HAP-1 (cell line): ENCODE measurements at regions not wholly inside any gene's neighbourhood (a gene's known extent, or its start where the extent isn't known, plus 50 kb on each side); places are given as distances from the start of the nearest gene placed in this dataset.

Experiments used
- DNase-seq, 2 experiments: peaks; one replicate each; pipeline ENCODE4 v3.0.0-alpha.2; 2016 to 2020; ENCODE audit warnings: low spot score in 2 of 2
- H3K27me3 ChIP-seq: fragments of 250-450 bp; sonication (Bioruptor Pico); 2 replicates; pipeline ENCODE4 v1.5.1; 2020; ENCODE audit warnings: low read depth, mild to moderate bottlenecking, moderate library complexity
- H3K36me3 ChIP-seq: fragments of 250-450 bp; sonication (Bioruptor Pico); replicated peaks from 2 replicates; pipeline ENCODE4 v1.5.1; 2020; ENCODE audit warnings: mild to moderate bottlenecking
- H3K4me1 ChIP-seq: fragments of 250-450 bp; sonication (Bioruptor Pico); 2 replicates; pipeline ENCODE4 v1.5.1; 2020; ENCODE audit warnings: mild to moderate bottlenecking
- H3K4me3 ChIP-seq: fragments of 250-450 bp; sonication (Bioruptor Pico); 2 replicates; pipeline ENCODE4 v1.5.1; 2020; ENCODE audit warnings: mild to moderate bottlenecking, moderate library complexity
- H3K9me3 ChIP-seq: fragments of 250-450 bp; sonication (Bioruptor Pico); 2 replicates; pipeline ENCODE4 v1.5.1; 2020; ENCODE audit warnings: mild to moderate bottlenecking, moderate library complexity
- in situ Hi-C: fragments of 300-500 bp; cut with MboI; formaldehyde crosslinking; loops from 3 replicates; pipeline ENCODE4 v1.14.3; 2020; ENCODE audit warnings: low sequenced_read_pairs, inconsistent platforms, mixed read lengths

DNA sequence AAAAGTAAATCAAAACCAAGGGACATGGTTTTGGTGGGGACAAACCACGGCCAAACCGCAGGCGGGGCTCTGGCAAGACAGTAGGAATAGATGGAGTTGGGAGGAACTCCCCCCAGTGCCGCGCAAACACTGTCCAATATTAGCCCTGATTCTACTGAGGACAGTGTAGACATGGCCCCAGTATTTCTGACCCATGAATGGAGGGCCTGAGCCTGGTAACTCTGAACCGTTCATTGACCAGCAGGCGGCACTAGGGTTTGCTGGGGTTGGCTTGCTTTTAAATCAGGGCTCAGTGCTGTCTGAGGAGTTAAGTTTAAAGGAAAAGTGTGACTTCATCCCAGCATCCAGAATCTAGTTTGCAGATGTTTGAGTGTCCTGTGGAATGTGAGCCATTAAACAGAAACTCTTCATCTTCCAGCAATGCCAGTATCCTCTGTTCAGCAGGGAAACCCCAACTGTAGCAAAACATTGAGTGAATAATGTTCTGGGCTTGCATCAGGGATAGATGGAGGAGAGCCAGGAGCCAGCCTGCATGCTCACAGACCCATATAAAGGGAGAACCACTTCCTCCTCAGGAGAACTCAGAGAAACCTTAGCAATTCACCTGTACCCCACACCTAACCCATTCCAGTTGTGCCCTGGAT is 147.4 kb upstream of the PRSS58 start:
- in situ Hi-C loops = no loop called here

DNA sequence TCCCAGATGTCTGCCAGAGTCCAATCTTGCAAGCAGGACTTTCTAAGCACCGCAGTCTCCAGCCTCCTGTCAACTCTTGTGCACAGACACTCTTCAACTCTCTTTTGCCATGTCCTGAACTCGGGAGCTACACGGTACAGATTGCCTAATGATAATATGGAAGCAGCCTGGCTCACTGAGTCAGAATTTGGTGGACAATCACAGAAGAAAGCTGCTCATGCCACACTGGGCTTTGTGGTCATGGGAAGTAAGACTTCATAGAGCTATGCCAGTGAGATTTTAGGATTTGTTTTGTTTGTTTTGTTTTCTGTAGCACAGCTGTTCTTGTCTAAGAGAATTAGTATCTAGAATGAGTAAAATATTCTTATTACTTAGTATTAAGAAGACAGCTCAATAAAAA is 144.1 kb upstream of the PRSS58 start:
- H3K9me3 ChIP-seq = no peaks in the 10 kb centered on the region
- in situ Hi-C loops = no loop called here
- no peak for DNase-seq
- H3K4me3 ChIP-seq = no peak overlapping the region
- no peaks in the 10 kb centered on the region; the same call in 1 of the 2 replicates for H3K27me3 ChIP-seq
- no peaks in the 10 kb centered on the region for H3K4me1 ChIP-seq
- H3K36me3 ChIP-seq = no peaks in the 10 kb centered on the region

More for the DNA sequence above, 147.4 kb upstream of the PRSS58 start:
- H3K9me3 ChIP-seq = no peaks in the 10 kb centered on the region
- DNase-seq = no peak
- no peaks in the 10 kb centered on the region for H3K4me1 ChIP-seq
- H3K27me3 ChIP-seq = no peaks in the 10 kb centered on the region; the same call in 1 of the 2 replicates
- no peak overlapping the region for H3K4me3 ChIP-seq
- no peaks in the 10 kb centered on the region for H3K36me3 ChIP-seq

DNA sequence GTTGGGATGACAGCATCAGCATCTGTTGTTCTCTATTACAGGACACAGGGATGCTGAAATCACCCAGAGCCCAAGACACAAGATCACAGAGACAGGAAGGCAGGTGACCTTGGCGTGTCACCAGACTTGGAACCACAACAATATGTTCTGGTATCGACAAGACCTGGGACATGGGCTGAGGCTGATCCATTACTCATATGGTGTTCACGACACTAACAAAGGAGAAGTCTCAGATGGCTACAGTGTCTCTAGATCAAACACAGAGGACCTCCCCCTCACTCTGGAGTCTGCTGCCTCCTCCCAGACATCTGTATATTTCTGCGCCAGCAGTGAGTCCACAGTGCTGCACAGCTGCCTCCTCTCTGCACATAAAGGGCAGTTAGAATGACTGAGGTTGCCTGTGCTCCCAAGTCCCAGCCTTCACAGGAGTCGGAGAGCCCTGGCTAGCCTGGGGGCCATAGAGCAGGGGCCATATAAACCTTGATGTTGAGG is 142.2 kb upstream of the PRSS58 start:
- no peaks in the 10 kb centered on the region; the same call in 1 of the 2 replicates for H3K27me3 ChIP-seq
- no peak overlapping the region for H3K4me3 ChIP-seq
- in situ Hi-C loops = no loop called here
- no peaks in the 10 kb centered on the region for H3K36me3 ChIP-seq
- no peak for DNase-seq
- H3K4me1 ChIP-seq = no peaks in the 10 kb centered on the region
- H3K9me3 ChIP-seq = no peaks in the 10 kb centered on the region

DNA sequence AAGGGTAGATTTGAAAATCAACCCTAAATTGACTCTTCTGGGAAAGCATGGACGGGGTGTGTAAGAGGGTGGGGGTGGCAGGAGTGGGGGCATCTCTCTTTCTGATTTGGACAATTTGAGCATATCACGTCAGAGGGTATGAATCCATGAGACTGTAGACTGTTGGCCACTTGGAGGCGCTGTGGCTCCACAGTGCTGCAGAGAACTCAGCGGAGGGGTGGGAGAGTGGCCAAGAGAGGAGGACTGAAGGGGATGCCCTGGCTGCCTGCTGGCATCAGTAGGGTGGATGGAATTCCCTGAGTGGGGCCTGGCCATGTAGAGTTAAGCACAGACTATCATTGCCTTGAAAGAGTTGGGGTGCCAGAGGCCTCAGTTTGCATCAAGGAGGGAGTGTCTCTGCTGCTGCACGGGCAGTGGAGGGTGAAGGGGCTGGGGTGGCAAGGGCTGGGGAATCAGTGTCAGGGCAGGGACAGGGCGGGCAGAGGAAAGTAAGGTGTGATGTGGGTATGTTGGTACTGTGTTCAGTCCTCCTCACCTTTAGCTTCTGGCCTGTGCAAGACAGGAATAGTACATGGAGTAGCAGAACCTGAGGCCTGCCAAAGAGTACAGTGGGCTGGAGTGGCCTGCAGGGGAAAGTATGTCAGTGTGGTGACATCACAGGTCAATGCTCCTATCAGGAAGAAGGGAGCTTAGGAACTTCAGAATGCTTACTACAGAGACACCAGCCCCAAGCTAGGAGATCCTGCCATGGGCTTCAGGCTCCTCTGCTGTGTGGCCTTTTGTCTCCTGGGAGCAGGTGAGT is 133.5 kb upstream of the PRSS58 start:
- H3K4me1 ChIP-seq = no peaks in the 10 kb centered on the region
- no peaks in the 10 kb centered on the region for H3K9me3 ChIP-seq
- H3K36me3 ChIP-seq = no peaks in the 10 kb centered on the region
- in situ Hi-C loops = no loop called here
- no peak overlapping the region for H3K4me3 ChIP-seq
- DNase-seq = peak in 1 of 2 experiments; percentile 57
- no peaks in the 10 kb centered on the region for H3K27me3 ChIP-seq

DNA sequence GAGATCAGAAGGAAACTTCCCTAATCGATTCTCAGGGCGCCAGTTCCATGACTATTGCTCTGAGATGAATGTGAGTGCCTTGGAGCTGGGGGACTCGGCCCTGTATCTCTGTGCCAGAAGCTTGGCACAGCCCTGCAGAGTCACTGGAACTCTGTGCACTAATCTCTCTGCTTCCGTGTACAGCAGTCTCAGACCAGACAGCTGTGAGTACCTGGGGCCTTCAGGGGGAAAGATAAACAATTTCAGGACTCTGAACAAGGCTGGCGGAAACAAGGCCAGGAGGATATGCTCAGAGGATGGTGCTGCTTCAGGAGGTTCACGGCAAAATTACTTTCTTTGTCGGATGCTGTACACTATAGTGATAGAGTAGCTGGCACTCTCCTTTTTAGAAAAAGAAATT is 131.7 kb upstream of the PRSS58 start:
- Histone ChIP-seq H3K4me3 (no peak overlapping the region), H3K27me3 (no peaks in the 10 kb centered on the region), H3K4me1 (no peaks in the 10 kb centered on the region), H3K9me3 (no peaks in the 10 kb centered on the region), H3K36me3 (no peaks in the 10 kb centered on the region)
- in situ Hi-C loops = no loop called here
- DNase-seq = no peak

DNA sequence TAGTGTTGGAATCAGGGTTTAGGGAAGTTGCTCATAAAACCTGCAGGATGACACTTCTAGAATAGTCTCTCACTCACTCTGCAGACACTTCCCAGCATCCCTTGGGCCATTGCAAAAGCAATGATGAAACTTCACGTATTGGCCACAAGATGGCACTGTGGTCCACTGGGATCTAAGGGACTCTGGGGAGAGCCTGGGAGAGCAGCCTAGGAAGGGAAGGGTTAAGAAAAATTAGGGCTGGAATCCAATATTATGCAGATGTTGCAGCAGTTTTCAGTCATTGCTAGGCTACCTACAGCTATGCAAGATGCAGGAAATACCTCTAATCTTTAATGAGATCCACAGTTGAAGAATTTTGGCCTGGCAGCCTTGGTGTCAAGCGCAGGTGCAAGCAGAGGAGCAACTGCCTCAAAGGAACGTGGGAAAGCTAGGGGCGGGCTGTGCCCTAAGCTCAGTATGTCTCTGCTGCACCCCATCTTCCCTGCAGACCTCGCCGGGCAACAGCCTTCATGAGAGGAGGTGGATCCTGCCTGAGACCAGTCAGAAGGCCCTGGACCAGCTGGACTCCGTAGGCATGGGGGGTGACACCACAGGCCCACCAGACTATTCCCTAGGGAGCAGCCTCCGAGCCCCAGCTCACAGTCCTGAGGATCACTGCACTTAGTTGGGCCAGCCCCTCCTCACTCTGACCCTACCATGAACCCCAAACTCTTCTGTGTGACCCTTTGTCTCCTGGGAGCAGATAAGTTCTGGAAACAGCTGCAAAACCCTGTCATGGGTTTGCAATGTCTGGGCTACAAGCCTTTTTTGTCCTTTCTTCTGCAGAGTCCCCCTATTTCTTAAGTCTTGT is 127.9 kb upstream of the PRSS58 start:
- no peaks in the 10 kb centered on the region for H3K36me3 ChIP-seq
- DNase-seq = peak; percentile 39 to 50
- no peak overlapping the region for H3K4me3 ChIP-seq
- in situ Hi-C loops = no loop called here
- no peaks in the 10 kb centered on the region for H3K4me1 ChIP-seq
- no peaks in the 10 kb centered on the region for H3K9me3 ChIP-seq
- no peaks in the 10 kb centered on the region for H3K27me3 ChIP-seq

DNA sequence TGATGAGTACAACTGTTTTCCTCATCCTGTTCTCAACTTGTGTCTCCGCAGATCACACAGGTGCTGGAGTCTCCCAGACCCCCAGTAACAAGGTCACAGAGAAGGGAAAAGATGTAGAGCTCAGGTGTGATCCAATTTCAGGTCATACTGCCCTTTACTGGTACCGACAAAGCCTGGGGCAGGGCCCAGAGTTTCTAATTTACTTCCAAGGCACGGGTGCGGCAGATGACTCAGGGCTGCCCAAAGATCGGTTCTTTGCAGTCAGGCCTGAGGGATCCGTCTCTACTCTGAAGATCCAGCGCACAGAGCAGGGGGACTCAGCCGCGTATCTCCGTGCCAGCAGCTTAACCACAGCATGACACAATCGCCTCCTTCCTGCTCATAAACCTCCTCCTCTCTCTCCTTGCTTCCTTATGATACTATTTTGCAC is 126.7 kb upstream of the PRSS58 start:
- no peak overlapping the region for H3K4me3 ChIP-seq
- in situ Hi-C loops = no loop called here
- no peaks in the 10 kb centered on the region for H3K9me3 ChIP-seq
- DNase-seq = no peak
- H3K36me3 ChIP-seq = no peaks in the 10 kb centered on the region
- H3K27me3 ChIP-seq = no peaks in the 10 kb centered on the region
- no peaks in the 10 kb centered on the region for H3K4me1 ChIP-seq

DNA sequence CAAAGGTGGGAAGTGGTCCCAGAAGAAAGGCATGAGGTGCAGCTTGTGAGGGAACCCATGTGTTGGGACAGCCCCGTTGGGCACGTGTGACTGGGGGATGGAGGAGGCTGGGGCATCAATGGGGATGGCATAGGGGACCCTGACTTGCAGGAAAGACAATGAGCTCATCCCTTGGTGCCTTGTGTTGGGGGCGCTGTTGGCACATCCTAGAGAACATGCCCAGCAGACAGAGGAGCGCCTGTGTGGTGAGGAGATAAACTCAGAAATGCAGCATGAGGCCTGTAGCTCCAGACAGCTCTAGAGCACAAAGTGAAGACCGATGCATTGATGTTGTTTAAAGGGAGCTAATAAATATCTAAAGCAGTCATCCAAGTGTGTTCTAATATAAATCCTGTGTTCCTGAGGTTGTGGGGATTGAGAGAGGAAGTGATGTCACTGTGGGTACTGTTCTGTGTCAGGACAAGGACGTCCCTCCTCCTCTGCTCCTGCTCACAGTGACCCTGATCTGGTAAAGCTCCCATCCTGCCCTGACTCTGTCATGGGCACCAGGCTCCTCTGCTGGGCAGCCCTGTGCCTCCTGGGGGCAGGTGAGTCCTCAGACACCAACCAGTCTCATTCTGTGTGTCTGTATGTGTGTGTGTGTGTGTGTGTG is 126.1 kb upstream of the PRSS58 start:
- H3K9me3 ChIP-seq = no peaks in the 10 kb centered on the region
- H3K4me3 ChIP-seq = no peak overlapping the region
- in situ Hi-C loops = no loop called here
- no peak for DNase-seq
- H3K36me3 ChIP-seq = no peaks in the 10 kb centered on the region
- H3K4me1 ChIP-seq = no peaks in the 10 kb centered on the region
- no peaks in the 10 kb centered on the region for H3K27me3 ChIP-seq

DNA sequence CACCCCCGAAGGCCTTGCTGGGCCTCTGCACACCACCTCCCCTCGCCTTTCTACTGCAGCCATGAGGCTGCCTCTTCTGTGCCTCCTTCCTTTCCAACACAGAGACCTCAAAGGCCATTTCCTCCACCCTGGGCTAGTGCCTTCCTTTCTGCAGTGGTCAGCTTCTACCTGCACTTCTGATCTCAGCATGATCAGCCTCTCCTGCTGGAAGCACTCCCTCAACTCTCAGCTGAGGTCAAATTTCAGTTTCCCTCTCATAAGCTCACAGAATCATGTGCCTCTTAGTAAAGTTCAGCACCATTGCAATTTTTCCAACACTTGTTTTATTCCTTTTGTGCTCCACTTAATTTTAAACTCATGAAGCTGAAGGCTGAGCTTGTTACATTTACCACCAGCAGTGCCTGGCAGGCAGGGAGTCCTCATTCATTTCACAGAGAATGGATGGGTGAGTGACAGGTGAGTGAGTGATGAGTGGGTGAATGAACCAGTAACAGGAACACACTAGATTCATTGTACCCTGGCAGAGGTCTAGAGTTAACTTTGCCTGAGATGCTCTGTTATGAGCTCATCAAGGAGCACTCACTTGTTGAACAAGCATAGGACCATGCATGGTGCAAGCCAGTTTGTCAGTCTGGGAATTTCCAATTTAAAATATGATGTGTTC is 124.0 kb upstream of the PRSS58 start:
- Histone ChIP-seq H3K36me3 (no peaks in the 10 kb centered on the region), H3K4me3 (no peak overlapping the region), H3K9me3 (no peaks in the 10 kb centered on the region), H3K27me3 (no peaks in the 10 kb centered on the region), H3K4me1 (no peaks in the 10 kb centered on the region)
- no peak for DNase-seq
- in situ Hi-C loops = no loop called here

DNA sequence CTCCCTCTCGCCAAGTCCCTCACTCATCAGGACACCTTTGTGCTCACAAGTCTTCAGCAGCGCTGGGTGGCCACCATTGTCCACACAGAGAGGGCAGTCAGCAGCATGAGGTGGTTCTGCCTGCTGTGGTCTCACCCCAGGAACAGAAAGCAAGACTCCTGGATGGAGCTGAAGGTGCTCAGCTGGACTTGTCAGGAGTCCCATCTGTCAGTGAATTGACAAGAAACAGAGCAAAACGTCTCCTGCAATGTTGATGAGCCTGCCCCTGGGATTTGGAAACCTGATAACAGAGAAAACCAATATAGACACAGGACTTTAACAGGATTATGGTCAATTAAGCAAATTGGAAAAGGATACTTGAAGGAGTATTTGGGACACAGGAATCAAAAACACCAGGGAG is 122.2 kb upstream of the PRSS58 start:
- H3K4me3 ChIP-seq = no peak overlapping the region
- H3K9me3 ChIP-seq = no peaks in the 10 kb centered on the region
- in situ Hi-C loops = no loop called here
- H3K27me3 ChIP-seq = no peaks in the 10 kb centered on the region
- no peak for DNase-seq
- H3K36me3 ChIP-seq = no peaks in the 10 kb centered on the region
- no peaks in the 10 kb centered on the region for H3K4me1 ChIP-seq

DNA sequence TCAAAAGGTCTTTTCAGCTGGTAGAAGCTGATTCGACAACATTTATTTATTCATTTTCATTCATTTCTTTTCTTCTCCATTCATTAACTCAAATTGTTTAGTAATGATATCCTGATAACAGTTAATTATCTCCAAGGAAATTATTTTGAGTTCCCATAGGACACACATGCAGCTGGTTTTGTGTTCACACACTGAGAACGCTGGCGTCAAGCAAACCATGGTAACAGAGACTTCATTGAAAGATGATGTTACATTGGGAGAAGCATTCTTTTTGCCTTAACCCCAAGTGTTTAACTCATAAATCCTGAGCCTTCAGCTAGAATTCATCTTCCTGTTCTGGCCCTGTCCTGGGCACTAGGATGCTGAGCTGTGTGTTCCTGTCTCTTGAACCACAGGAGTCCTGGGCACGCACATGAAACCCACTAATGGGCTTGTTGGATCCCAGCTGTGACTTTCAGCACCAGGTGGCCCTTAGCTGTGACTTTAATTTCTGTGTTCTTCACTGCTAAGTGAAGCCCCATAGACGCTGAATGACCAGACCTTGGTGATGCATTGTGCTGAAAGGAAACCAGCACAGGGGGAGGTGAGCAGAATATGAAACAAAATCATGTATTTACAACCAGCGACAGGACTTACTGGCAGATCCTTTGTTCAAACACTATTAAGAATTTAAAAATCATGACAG is 121.5 kb upstream of the PRSS58 start:
- in situ Hi-C loops = no loop called here
- Histone ChIP-seq H3K4me1 (no peaks in the 10 kb centered on the region), H3K9me3 (no peaks in the 10 kb centered on the region), H3K27me3 (no peaks in the 10 kb centered on the region), H3K4me3 (no peak overlapping the region), H3K36me3 (no peaks in the 10 kb centered on the region)
- no peak for DNase-seq

DNA sequence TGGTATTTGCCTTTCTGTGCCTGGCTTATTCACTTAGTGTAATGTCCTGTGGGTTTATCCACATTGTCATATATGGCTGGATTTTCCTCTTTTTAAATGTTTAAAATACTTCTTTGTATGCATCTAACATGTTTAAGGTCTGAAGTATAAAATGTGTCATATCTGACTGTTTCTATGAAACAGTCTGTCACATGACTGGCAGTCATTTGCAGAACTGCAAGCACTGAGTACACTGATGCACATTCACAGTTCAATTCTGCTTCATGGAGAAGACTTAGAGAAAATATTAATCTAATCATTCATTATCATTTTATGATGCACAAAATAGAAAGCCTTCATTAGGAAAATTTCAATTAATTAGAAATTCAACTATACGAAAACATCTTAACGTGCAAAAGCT is 119.7 kb upstream of the PRSS58 start:
- Histone ChIP-seq H3K36me3 (no peaks in the 10 kb centered on the region), H3K4me3 (no peak overlapping the region), H3K27me3 (no peaks in the 10 kb centered on the region), H3K4me1 (no peaks in the 10 kb centered on the region), H3K9me3 (no peaks in the 10 kb centered on the region)
- in situ Hi-C loops = no loop called here
- no peak for DNase-seq
